Stimulated activated memory B cell treated with anti-CD40 and anti-IgM and Interleukin-4, amounts not matched to agents 10 μg/mL and 1 μg/mL and 100 μg/mL, for 72 hours (primary cell): ENCODE measurements at regions not wholly inside any gene's neighbourhood (a gene's known extent, or its start where the extent isn't known, plus 50 kb on each side); places are given as distances from the start of the nearest gene placed in this dataset.
"Not testable (repeated sequence)": the region's sequence is repeated elsewhere in the genome, so short reads cannot be mapped to it uniquely, and the experiment has no call there.

Source experiments
- ATAC-seq: fragments of 150-1000 bp; cut with Tn5 transposase; 2 replicates; pipeline ENCODE4 v1.10.0; 2021
- H3K27ac Mint-ChIP-seq: one replicate; pipeline ENCODE4 v1.8.0; 2022; ENCODE audit warnings: mild to moderate bottlenecking, mixed read lengths
- H3K27me3 Mint-ChIP-seq: one replicate; pipeline ENCODE4 v1.8.0; 2022; ENCODE audit warnings: mixed read lengths
- H3K36me3 Mint-ChIP-seq: one replicate; pipeline ENCODE4 v1.8.0; 2022; ENCODE audit warnings: mixed read lengths
- H3K4me1 Mint-ChIP-seq: one replicate; pipeline ENCODE4 v1.8.0; 2022; ENCODE audit warnings: mixed read lengths
- H3K4me3 Mint-ChIP-seq: one replicate; pipeline ENCODE4 v1.8.0; 2022; ENCODE audit warnings: mild to moderate bottlenecking, moderate library complexity, mixed read lengths
- H3K9me3 Mint-ChIP-seq: one replicate; pipeline ENCODE4 v1.8.0; 2022; ENCODE audit warnings: mixed read lengths

DNA sequence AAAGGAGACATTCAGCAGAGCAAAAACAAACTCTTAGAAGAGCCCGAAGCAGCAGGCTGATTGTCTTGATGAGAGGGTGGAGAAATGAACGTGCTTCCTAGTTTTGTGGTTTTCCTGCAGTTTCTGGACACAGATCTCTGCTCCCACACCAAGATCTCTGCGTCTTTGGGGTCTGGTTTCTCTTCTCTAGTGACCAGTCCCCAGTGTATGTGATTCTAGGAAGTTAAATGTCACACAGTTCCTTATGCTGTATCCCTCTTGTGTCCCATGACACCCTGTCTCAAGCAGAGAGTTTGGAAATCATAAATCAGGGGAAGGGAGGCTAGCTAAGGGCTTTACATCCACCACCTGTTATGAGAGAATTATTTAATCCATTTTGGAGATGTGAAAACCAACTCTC is 55.4 kb upstream of the KLF14 start:
- no peak for ATAC-seq
- Mint-ChIP-seq H3K4me3 (no peak overlapping the region), H3K27ac (no peak overlapping the region), H3K9me3 (no peaks in the 10 kb centered on the region), H3K36me3 (no peaks in the 10 kb centered on the region), H3K27me3 (peaks cover 15% of the 10 kb centered on the region), H3K4me1 (no peaks in the 10 kb centered on the region)

DNA sequence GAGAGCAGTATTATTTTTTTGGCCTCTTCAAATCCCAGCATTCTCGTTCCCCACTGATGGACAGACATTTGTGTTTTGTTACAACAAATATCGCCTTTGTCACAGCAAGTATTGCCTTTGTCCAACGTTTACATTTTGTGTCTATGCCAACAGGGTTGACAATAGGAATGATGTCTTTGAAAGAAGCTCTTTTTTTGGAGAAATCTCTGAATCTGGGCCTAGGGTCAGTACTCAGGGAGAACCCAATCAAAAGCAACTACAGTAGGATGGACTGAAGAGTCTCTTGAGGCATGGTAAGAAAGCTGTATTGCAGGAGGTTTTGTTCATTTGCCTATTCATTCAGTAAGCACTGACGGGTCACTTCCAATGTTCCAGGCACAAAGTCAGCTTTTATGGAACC is 57.7 kb upstream of the KLF14 start:
- Mint-ChIP-seq H3K4me3 (no peak overlapping the region), H3K36me3 (no peaks in the 10 kb centered on the region), H3K4me1 (no peaks in the 10 kb centered on the region), H3K9me3 (no peaks in the 10 kb centered on the region), H3K27me3 (no peaks in the 10 kb centered on the region), H3K27ac (no peak overlapping the region)
- ATAC-seq, result no peak

DNA sequence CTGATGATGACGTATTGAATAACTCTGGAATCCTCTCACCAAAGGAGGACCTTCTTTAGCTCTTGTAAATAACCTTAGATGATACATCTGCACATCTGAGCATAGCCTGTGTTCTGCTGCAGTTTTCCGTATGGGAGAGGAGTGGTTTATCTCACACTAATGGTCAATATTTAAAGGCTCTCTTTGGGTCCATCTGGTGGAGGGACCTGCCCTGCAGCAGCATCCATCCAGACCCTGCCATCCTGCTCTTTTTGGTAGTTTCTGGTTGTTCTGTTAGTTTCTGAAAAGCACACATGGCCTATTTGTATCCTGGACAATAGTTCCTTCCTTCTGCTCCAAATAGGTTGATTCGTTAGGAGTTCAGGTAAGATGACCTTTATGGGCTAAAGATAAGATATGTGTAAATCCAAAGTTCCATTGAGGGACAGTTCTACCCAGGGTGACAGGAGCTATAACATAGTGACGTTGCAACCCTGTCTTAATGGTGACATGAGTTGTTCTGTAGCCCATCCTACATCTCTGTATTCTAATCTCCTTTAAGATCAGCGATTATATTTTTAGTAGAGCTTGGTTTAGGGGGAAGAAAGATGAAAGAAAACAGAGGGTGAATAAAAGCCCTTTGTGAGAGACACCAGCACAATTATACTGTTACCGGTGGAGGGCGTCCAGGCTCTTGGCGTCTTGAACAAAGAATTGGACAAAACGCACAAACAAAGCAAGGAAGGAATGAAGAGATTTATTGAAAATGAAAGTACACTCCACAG is 60.0 kb upstream of the KLF14 start:
- Mint-ChIP-seq H3K27me3 (peaks cover 4% of the 10 kb centered on the region), H3K4me1 (no peaks in the 10 kb centered on the region), H3K36me3 (no peaks in the 10 kb centered on the region), H3K4me3 (no peak overlapping the region), H3K9me3 (peaks cover 5% of the 10 kb centered on the region), H3K27ac (no peak overlapping the region)
- ATAC-seq, result no peak

DNA sequence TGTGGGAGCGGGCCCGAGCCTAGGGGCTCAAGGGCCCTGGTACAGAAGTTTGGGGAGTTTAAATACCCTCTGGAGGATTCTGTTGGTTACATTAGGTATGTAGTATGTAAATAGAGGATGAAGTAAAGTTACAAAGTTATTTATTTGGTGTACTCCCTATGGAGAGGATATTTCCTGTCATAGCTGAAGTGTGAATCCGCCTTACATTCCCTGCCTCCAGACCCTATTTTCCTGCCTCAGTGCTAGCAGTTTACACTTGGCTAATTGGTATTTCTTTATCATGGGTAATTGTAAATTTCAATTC is 60.6 kb upstream of the KLF14 start:
- peaks cover 5% of the 10 kb centered on the region for H3K9me3 Mint-ChIP-seq
- H3K27ac Mint-ChIP-seq, result no peak overlapping the region
- no peaks in the 10 kb centered on the region for H3K4me1 Mint-ChIP-seq
- H3K4me3 Mint-ChIP-seq, result no peak overlapping the region
- peaks cover 10% of the 10 kb centered on the region for H3K27me3 Mint-ChIP-seq
- ATAC-seq, result no peak
- H3K36me3 Mint-ChIP-seq, result no peaks in the 10 kb centered on the region

DNA sequence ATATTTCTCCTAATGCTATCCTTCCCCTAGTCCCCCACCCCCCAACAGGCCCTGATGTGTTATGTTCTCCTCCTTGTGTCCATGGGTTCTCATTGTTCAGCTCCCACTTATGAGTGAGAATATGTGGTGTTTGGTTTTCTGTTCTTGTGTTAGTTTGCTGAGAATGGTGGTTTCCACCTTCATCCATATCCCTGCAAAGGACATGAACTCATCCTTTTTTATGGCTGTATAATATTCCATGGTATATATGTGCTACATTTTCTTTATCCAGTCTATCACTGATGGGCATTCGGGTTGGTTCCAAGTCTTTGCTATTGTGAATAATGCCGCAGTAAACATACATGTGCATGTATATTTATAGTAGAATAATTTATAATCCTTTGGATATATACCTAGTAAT is 62.4 kb upstream of the KLF14 start:
- not testable (repeated sequence) for H3K9me3 Mint-ChIP-seq, H3K27ac Mint-ChIP-seq, H3K36me3 Mint-ChIP-seq, H3K4me1 Mint-ChIP-seq, ATAC-seq, H3K4me3 Mint-ChIP-seq
- peaks cover 10% of the 10 kb centered on the region for H3K27me3 Mint-ChIP-seq

DNA sequence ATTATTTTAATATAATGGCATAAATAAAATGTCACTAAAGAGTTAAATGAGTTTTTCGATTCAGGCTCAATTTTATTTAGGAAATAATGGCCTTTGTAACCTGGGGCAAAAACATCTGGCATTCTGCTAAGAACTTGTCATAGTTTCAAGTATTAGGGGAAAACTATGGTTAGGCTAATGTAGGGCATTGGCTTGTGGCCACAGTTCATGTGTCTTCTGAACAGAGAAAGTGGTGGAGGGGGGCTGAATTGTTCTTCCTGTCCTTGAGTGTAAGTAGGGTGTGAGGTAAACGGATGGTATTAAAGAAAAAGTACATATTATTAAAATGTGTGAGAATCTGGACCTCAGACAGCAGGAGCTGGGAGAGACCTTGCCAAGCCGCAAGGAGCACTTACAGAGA is 69.1 kb upstream of the KLF14 start:
- Mint-ChIP-seq H3K4me1 (no peaks in the 10 kb centered on the region), H3K9me3 (no peaks in the 10 kb centered on the region), H3K4me3 (no peak overlapping the region), H3K27me3 (peaks cover 20% of the 10 kb centered on the region), H3K27ac (no peak overlapping the region), H3K36me3 (no peaks in the 10 kb centered on the region)
- ATAC-seq, result no peak

DNA sequence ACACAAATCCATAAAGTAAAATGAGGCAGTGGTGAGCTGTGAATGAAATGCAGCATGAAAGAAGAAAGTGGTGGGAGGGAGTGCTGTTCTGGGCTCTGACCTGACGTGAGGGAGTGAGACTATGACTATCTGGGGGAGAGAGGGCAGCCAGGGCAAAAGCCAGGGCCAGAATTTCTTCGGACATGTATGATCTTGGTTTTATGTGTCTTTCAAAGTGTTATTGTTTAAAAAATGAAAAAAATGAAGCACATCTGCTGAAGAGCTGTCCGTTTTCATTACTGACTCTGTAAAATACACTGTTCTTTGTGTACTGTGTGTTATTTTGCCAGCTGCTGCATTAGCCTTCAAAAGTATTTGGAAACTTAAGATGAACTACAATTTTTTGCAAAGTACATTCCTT is 70.2 kb upstream of the KLF14 start:
- no peaks in the 10 kb centered on the region for H3K9me3 Mint-ChIP-seq

DNA sequence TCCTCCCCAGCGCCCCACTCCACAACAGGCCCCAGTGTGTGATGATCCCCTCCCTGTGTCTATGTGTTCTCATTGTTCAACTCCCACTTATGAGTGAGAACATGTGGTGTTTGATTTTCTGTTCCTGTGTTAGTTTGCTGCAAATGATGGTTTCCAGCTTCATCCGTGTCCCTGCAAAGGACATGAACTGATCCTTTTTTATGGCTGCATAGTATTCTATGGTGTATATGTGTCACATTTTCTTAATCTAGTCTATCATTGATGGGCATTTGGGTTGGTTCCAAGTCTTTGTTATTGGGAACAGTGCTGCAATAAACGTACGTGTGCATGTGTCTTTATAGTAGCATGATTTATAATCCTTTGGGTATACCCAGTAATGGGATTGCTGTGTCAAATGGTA is 78.8 kb upstream of the KLF14 start:
- H3K36me3 Mint-ChIP-seq, H3K4me3 Mint-ChIP-seq, ATAC-seq, H3K27ac Mint-ChIP-seq, H3K4me1 Mint-ChIP-seq, H3K27me3 Mint-ChIP-seq, H3K9me3 Mint-ChIP-seq: not testable (repeated sequence)

More for the DNA sequence above, 70.2 kb upstream of the KLF14 start:
- Mint-ChIP-seq H3K27me3 (peaks cover 14% of the 10 kb centered on the region), H3K4me3 (no peak overlapping the region), H3K4me1 (no peaks in the 10 kb centered on the region), H3K36me3 (no peaks in the 10 kb centered on the region), H3K27ac (no peak overlapping the region)
- ATAC-seq, result no peak

DNA sequence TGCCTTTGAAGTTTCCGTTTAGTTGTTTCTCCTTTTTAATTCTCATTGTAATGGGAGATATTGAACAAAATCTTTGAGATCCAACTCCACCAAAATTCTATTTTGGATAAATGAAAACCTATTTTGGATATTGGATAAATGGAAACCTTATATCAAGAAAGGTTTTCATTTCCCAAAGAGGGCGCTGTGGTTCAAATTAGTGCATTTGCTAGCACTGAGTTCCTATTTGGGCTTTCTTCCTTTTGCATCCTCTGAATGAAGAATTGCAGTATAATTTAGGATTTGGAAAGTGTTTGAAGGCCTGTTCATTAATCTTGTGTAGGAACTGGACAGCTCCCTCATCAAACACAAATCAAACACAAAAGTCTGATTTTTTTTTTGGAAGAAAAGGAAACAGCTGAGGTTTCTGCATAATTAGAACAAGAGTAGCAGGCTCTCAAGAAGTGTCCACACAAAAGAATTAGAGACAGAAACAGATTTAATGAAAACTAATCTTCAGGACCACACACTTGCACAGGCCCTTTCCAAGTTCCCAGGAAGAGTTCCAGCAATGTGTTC is 80.8 kb upstream of the KLF14 start:
- no peak overlapping the region for H3K4me3 Mint-ChIP-seq
- peaks cover 4% of the 10 kb centered on the region for H3K9me3 Mint-ChIP-seq
- no peaks in the 10 kb centered on the region for H3K36me3 Mint-ChIP-seq
- H3K27me3 Mint-ChIP-seq, result peaks cover 5% of the 10 kb centered on the region
- ATAC-seq, result no peak
- H3K27ac Mint-ChIP-seq, result no peak overlapping the region
- H3K4me1 Mint-ChIP-seq, result no peaks in the 10 kb centered on the region

DNA sequence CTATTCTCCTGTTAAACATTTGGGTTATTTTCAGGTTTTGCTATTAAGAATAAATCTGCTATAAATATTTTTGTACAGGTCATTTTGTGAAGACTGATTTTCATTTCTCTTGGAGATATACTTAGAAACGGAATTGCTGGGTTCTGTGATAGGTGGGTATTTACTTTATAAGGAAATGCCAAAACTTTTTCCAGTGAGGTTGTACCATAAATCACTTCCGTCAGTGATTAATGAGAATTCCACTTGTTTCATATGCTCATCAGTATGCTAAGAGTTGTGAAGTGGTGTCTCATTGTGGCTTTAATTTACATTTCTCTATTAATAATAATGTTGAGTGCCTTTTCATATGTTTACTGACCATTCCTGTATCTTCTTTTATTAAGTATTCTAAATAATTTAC is 84.0 kb upstream of the KLF14 start:
- no peaks in the 10 kb centered on the region for H3K9me3 Mint-ChIP-seq
- H3K27me3 Mint-ChIP-seq, result peaks cover 23% of the 10 kb centered on the region
- H3K27ac Mint-ChIP-seq, result no peak overlapping the region
- no peak for ATAC-seq
- no peaks in the 10 kb centered on the region for H3K4me1 Mint-ChIP-seq
- H3K36me3 Mint-ChIP-seq, result no peaks in the 10 kb centered on the region
- H3K4me3 Mint-ChIP-seq, result no peak overlapping the region

DNA sequence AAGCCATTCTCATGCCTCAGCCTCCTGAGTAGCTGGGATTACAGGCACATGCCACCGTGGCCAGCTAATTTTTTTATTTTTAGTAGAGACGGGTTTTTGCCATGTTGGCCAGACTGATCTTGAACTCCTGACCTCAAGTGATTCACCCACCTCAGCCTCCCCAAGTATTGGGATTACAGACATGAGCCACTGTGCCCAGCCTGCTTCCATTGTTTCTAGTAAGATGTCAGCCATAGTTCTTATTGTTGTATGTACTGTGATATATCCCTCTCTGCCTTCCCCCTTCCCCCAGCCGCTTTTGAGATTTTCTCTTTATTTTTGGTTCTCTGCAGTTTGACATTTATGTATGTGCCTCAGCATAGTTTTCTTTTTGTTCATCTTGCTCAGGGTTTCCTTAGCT is 87.9 kb upstream of the KLF14 start:
- Mint-ChIP-seq H3K9me3 (peaks cover 8% of the 10 kb centered on the region), H3K4me1 (no peaks in the 10 kb centered on the region), H3K4me3 (no peak overlapping the region), H3K27me3 (peaks cover 23% of the 10 kb centered on the region), H3K27ac (no peak overlapping the region), H3K36me3 (peaks cover 7% of the 10 kb centered on the region)
- ATAC-seq, result no peak

DNA sequence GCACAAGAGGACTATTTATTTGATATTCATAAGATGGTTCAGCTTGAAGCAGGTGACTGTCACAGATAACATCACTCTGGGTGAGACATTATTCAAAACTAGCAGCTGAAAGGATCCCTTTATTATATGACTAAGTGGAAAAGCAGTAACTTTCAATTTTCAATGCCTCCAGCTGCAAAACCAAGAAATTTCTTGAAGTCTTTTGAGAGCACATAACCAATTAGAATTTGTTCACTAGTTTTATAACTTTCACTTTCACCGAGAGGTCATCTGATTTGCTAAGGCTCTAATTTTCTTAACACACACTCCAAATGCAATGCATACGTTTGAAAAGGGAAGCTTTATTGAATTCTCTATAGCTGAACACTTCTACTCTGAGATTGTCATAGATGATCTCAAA is 88.6 kb upstream of the KLF14 start:
- Mint-ChIP-seq H3K36me3 (peaks cover 9% of the 10 kb centered on the region), H3K4me1 (no peaks in the 10 kb centered on the region), H3K9me3 (peaks cover 13% of the 10 kb centered on the region), H3K27me3 (peaks cover 23% of the 10 kb centered on the region), H3K27ac (no peak overlapping the region), H3K4me3 (no peak overlapping the region)
- ATAC-seq, result no peak

DNA sequence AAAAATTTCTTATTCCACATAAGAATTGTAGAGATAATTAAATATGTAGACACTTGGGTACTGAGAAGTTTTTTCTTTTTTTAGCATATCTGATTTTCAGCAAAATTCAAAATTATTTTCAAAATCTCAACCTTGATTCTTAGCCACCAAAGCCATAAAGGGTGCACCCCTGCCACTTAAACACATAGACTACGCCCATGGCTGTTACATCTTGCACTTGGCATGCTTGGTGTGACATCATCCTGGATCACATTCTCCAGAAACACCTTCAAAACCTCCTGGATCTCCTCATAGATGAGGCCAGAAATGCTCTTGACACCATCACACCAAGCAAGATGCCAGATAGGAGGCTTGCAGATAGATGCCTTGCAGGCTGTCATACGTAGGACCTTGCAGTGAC is 89.1 kb upstream of the KLF14 start:
- Mint-ChIP-seq H3K36me3 (peaks cover 10% of the 10 kb centered on the region), H3K27me3 (peaks cover 23% of the 10 kb centered on the region), H3K27ac (no peak overlapping the region), H3K9me3 (peaks cover 16% of the 10 kb centered on the region), H3K4me1 (no peaks in the 10 kb centered on the region), H3K4me3 (no peak overlapping the region)
- ATAC-seq, result no peak

DNA sequence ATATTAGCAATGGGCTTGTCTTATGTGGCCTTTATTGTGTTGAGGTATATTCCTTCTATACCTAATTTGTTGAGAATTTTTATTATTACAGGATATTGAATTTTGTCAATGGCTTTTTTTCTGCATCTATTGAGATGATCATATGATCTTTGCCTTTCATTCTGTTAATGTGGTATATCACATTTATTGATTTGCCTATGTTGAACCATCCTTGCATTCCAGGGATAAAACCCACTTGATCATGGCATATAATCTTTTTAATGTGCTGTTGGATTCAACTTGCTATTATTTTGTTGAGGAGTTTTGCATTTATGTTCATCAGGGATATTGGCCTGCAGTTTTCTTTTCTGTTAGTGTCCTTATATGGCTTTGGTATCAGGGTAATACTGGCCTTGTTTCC is 91.8 kb upstream of the KLF14 start:
- no peak overlapping the region for H3K4me3 Mint-ChIP-seq
- H3K27me3 Mint-ChIP-seq, result peaks cover 10% of the 10 kb centered on the region
- peaks cover 22% of the 10 kb centered on the region for H3K9me3 Mint-ChIP-seq
- no peak for ATAC-seq
- no peaks in the 10 kb centered on the region for H3K4me1 Mint-ChIP-seq
- no peak overlapping the region for H3K27ac Mint-ChIP-seq
- peaks cover 14% of the 10 kb centered on the region for H3K36me3 Mint-ChIP-seq

DNA sequence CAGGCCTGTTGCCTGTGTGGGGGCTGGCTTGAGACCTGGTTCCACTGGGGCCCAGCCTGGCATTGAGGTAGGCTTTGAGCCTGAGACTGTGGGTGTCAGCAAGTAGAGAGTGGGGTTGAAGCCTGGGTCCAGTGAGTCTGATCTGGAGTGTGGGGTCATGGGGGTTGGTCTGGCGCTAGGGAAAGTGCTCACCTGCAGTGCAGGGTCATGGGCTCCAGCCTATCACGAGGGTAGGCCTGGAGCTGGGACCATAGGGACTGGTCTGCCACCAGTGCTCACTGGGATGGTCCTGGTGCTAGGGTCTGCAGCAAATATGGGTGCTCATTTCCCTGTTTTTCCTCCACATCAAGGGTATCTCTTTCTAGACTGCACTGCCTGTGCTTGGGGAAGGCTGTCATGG is 95.4 kb upstream of the KLF14 start:
- no peak overlapping the region for H3K27ac Mint-ChIP-seq
- H3K4me1 Mint-ChIP-seq, result no peaks in the 10 kb centered on the region
- ATAC-seq, result no peak
- peaks cover 22% of the 10 kb centered on the region for H3K9me3 Mint-ChIP-seq
- no peak overlapping the region for H3K4me3 Mint-ChIP-seq
- peaks cover 13% of the 10 kb centered on the region for H3K27me3 Mint-ChIP-seq
- peaks cover 14% of the 10 kb centered on the region for H3K36me3 Mint-ChIP-seq

DNA sequence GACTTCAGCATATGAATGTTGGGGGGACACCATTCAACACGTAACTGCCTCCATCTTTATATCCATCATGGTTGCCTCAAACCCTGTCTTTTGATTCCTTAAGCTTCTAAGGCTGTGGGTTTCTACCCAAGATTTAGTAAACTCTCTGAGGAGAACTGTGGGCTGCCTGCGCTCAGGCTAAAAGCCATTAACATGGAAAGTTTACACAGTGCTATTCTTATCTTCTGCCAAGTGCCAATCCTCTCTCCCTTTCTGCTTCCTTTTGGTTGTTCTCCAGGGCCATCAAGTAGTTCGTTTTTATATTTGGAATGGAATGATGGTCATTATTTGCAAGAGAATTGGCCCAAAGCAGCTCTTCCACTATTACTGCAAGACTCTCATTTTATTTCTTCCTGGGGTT is 97.3 kb upstream of the KLF14 start:
- H3K27ac Mint-ChIP-seq, result no peak overlapping the region
- no peak for ATAC-seq
- peaks cover 18% of the 10 kb centered on the region for H3K9me3 Mint-ChIP-seq
- H3K27me3 Mint-ChIP-seq, result peaks cover 31% of the 10 kb centered on the region
- H3K36me3 Mint-ChIP-seq, result peaks cover 13% of the 10 kb centered on the region
- no peak overlapping the region for H3K4me3 Mint-ChIP-seq
- H3K4me1 Mint-ChIP-seq, result no peaks in the 10 kb centered on the region
